Cardiac muscle cell (in vitro differentiated cells and primary cell): ENCODE measurements at regions not wholly inside any gene's neighbourhood (a gene's known extent, or its start where the extent isn't known, plus 50 kb on each side); places are given as distances from the start of the nearest gene placed in this dataset.

Experiments used
- DNase-seq, 2 donors: peaks; one replicate each; pipeline versions ENCODE4 v3.0.0 to v3.0.0-alpha.2; 2010 to 2017; ENCODE audit warnings: low read depth in 1 of 2, low spot score in 1 of 2
- H3K27ac ChIP-seq: fragments of 200-600 bp; sonication (generic); 2 replicates; pipeline ENCODE4 v1.5.1; 2016
- H3K27me3 ChIP-seq: fragments of 200-600 bp; sonication (generic); 2 replicates; pipeline ENCODE4 v1.6.0; 2016; ENCODE audit warnings: control low read depth
- H3K36me3 ChIP-seq: fragments of 200-600 bp; sonication (generic); 2 replicates; pipeline ENCODE4 v1.5.1; 2016; ENCODE audit warnings: control low read depth
- H3K4me1 ChIP-seq: fragments of 200-600 bp; sonication (generic); 2 replicates; pipeline ENCODE4 v1.8.1; 2017; ENCODE audit warnings: low read depth, mild to moderate bottlenecking, mixed run types
- H3K4me3 ChIP-seq: fragments of 200-600 bp; sonication (generic); 2 replicates; pipeline ENCODE4 v1.5.1; 2016; ENCODE audit warnings: mild to moderate bottlenecking
- H3K9me3 ChIP-seq: fragments of 200-600 bp; sonication (generic); 2 replicates; pipeline ENCODE4 v1.5.1; 2017; ENCODE audit warnings: low read depth, mild to moderate bottlenecking, control low read depth
- TF ChIP-seq, protein P1 (sequence below): IDR thresholded peaks from 2 replicates; pipeline ENCODE4 v1.5.1; 2012; ENCODE audit warnings: low read depth, mild to moderate bottlenecking, low read length

GRCh38 chr4:127049526-127049925 is 583.2 kb upstream of the INTU start:
- H3K27me3 ChIP-seq = no peaks in the 10 kb centered on the region
- no peaks in the 10 kb centered on the region for H3K36me3 ChIP-seq
- H3K4me1 ChIP-seq = no peaks in the 10 kb centered on the region
- TF ChIP-seq, protein P1, sequence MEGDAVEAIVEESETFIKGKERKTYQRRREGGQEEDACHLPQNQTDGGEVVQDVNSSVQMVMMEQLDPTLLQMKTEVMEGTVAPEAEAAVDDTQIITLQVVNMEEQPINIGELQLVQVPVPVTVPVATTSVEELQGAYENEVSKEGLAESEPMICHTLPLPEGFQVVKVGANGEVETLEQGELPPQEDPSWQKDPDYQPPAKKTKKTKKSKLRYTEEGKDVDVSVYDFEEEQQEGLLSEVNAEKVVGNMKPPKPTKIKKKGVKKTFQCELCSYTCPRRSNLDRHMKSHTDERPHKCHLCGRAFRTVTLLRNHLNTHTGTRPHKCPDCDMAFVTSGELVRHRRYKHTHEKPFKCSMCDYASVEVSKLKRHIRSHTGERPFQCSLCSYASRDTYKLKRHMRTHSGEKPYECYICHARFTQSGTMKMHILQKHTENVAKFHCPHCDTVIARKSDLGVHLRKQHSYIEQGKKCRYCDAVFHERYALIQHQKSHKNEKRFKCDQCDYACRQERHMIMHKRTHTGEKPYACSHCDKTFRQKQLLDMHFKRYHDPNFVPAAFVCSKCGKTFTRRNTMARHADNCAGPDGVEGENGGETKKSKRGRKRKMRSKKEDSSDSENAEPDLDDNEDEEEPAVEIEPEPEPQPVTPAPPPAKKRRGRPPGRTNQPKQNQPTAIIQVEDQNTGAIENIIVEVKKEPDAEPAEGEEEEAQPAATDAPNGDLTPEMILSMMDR = no peak
- no peak for DNase-seq
- H3K27ac ChIP-seq = no peak overlapping the region
- H3K9me3 ChIP-seq = no peaks in the 10 kb centered on the region
- H3K4me3 ChIP-seq = no peak overlapping the region

GRCh38 chr4:127052742-127053141 is 580.0 kb upstream of the INTU start:
- Histone ChIP-seq H3K9me3 (no peaks in the 10 kb centered on the region), H3K27me3 (no peaks in the 10 kb centered on the region), H3K36me3 (no peaks in the 10 kb centered on the region), H3K4me3 (no peak overlapping the region), H3K27ac (no peak overlapping the region), H3K4me1 (no peaks in the 10 kb centered on the region)
- TF ChIP-seq, protein P1 = no peak
- no peak for DNase-seq

GRCh38 chr4:127055357-127055756 is 577.4 kb upstream of the INTU start:
- no peak overlapping the region for H3K4me3 ChIP-seq
- H3K27me3 ChIP-seq = no peaks in the 10 kb centered on the region
- no peak overlapping the region for H3K27ac ChIP-seq
- TF ChIP-seq, protein P1 = no peak
- no peaks in the 10 kb centered on the region for H3K36me3 ChIP-seq
- H3K4me1 ChIP-seq = no peaks in the 10 kb centered on the region
- peak in 1 of 2 donors; percentile 71 for DNase-seq
- no peaks in the 10 kb centered on the region for H3K9me3 ChIP-seq

- no peak overlapping the region for H3K27ac ChIP-seq
- H3K36me3 ChIP-seq = no peaks in the 10 kb centered on the region
- no peaks in the 10 kb centered on the region for H3K27me3 ChIP-seq
- TF ChIP-seq, protein P1 = no peak
- no peaks in the 10 kb centered on the region for H3K9me3 ChIP-seq
- DNase-seq = no peak
- H3K4me3 ChIP-seq = no peak overlapping the region
- no peaks in the 10 kb centered on the region for H3K4me1 ChIP-seq
Observed at GRCh38 chr4:127069675-127070074, 563.1 kb upstream of the INTU start.

- no peak overlapping the region for H3K4me3 ChIP-seq
- H3K27ac ChIP-seq = no peak overlapping the region
- no peaks in the 10 kb centered on the region for H3K4me1 ChIP-seq
- TF ChIP-seq, protein P1 = no peak
- no peaks in the 10 kb centered on the region for H3K27me3 ChIP-seq
- no peaks in the 10 kb centered on the region for H3K36me3 ChIP-seq
- DNase-seq = no peak
- no peaks in the 10 kb centered on the region for H3K9me3 ChIP-seq
Observed at GRCh38 chr4:127071443-127071842, 561.3 kb upstream of the INTU start.

DNA sequence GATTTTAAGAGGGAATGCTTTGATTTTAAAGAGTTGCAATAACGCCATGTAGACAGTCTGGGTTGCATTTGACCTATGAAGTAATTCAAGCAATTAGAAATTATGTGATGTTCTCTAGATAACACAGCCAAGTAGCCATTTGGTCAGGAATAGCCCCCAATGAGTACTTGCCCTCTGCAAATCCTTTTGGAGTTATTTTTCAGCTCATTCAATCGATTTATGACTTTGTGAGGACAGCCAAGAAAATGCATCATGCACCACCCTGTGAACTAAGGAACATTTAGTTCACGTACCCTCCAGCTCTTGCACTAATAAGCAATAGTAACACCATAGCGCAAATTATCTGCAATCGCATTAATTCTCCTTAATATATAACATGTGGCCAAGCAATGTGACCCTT is 552.6 kb upstream of the INTU start:
- Histone ChIP-seq H3K4me3 (no peak overlapping the region), H3K9me3 (no peaks in the 10 kb centered on the region), H3K27me3 (no peaks in the 10 kb centered on the region), H3K4me1 (no peaks in the 10 kb centered on the region), H3K27ac (no peak overlapping the region), H3K36me3 (no peaks in the 10 kb centered on the region)
- TF ChIP-seq, protein P1 = no peak
- no peak for DNase-seq
